HCT116 (cell line): ENCODE measurements at regions not wholly inside any gene's neighbourhood (a gene's known extent, or its start where the extent isn't known, plus 50 kb on each side); places are given as distances from the start of the nearest gene placed in this dataset.

ENCODE experiments used
- ATAC-seq: fragments of 200-7000 bp; cut with Tn5 transposase; 2 replicates; pipeline ENCODE4 v1.9.1; 2020; ENCODE audit warnings: mild to moderate bottlenecking, moderate library complexity
- BruUV-seq: library from RNA; stranded (reverse); fragments of 400-500 nt; replicated peaks from 2 replicates; lab custom pipeline; 2021; lab: Mats Ljungman, UMichigan
- CTCF ChIA-PET: fragments of 300-600 bp; sonication (Branson Sonifier 250); formaldehyde crosslinking; loops from one replicate; lab custom pipeline; 2021; ENCODE audit warnings: antibody characterized with exemption; lab: Charles Lee
- POLR2A ChIA-PET: fragments of 300-600, 350-600 bp; sonication (Branson Sonifier 250); formaldehyde crosslinking; loops from one replicate; lab custom pipeline; 2021; ENCODE audit warnings: antibody characterized with exemption; lab: Charles Lee
- RAD21 ChIA-PET, 2 experiments: fragments of 300-600 bp; sonication (Branson Sonifier 250); formaldehyde crosslinking; loops; one replicate each; lab custom pipeline; 2023; ENCODE audit warnings: low total read pairs in 2 of 2; ENCODE audit not compliant: uncharacterized antibody in 2 of 2, unreplicated experiment in 2 of 2, low non-redundant PET in 1 of 2; lab: Charles Lee
- DNase-seq: peaks from one replicate; pipeline ENCODE4 v3.0.0-alpha.2; 2010; ENCODE audit warnings: low read depth, low spot score
- H2AFZ ChIP-seq: fragments of 200-600 bp; shearing (Covaris generic), sonication (generic); 2 replicates; pipeline ENCODE4 v1.6.1; 2017; ENCODE audit warnings: low read depth, mixed run types, mixed read lengths, antibody characterized with exemption, low read length; ENCODE audit not compliant: poor library complexity, severe bottlenecking
- H3K27ac ChIP-seq: 2 replicates; pipeline ENCODE4 v1.5.1; 2012; ENCODE audit warnings: low read depth, low read length
- H3K27me3 ChIP-seq: fragments of 200-600 bp; sonication (generic); 2 replicates; pipeline ENCODE4 v1.6.1; 2016; ENCODE audit warnings: mixed run types, low read length, mixed read lengths; ENCODE audit not compliant: insufficient read depth
- H3K36me3 ChIP-seq, 2 experiments: fragments of 200-500 bp in 1 of 2; fragments of 200-600 bp in 1 of 2; sonication (Bioruptor generic) in 1 of 2; sonication (generic) in 1 of 2; 2 replicates each; pipeline versions ENCODE4 v1.5.1 to v1.6.1; 2014 to 2016; ENCODE audit warnings: low read length in 2 of 2, inconsistent platforms in 1 of 2, mixed read lengths in 1 of 2, mixed run types in 1 of 2; ENCODE audit not compliant: insufficient read depth in 2 of 2, control insufficient read depth in 1 of 2
- H3K4me1 ChIP-seq, 2 experiments: fragments of 200-600 bp in 1 of 2; sonication (generic) in 1 of 2; 2 replicates each; pipeline versions ENCODE4 v1.5.1 to v1.6.1; 2012 to 2017; ENCODE audit warnings: low read length in 2 of 2, inconsistent platforms in 1 of 2, mild to moderate bottlenecking in 1 of 2, mixed read lengths in 1 of 2, mixed run types in 1 of 2, moderate library complexity in 1 of 2; ENCODE audit not compliant: insufficient read depth in 2 of 2, control insufficient read depth in 1 of 2
- H3K4me2 ChIP-seq: fragments of 200-600 bp; sonication (generic); 2 replicates; pipeline ENCODE4 v1.6.1; 2017; ENCODE audit warnings: mixed run types, low read length, mixed read lengths
- H3K4me3 ChIP-seq, 2 experiments: fragments of 200-600 bp in 1 of 2; sonication (generic) in 1 of 2; replicated peaks in 1 of 2; 2 replicates each; pipeline ENCODE4 v1.5.1; 2011 to 2016; ENCODE audit warnings: low read length in 2 of 2, control low read depth in 1 of 2, low read depth in 1 of 2, mild to moderate bottlenecking in 1 of 2, mixed read lengths in 1 of 2, mixed run types in 1 of 2
- H3K79me2 ChIP-seq: fragments of 200-600 bp; sonication (generic); 2 replicates; pipeline ENCODE4 v1.6.1; 2017; ENCODE audit warnings: mild to moderate bottlenecking, mixed run types, low read length, moderate library complexity, mixed read lengths; ENCODE audit not compliant: insufficient read depth
- H3K9ac ChIP-seq: fragments of 200-600 bp; sonication (generic); 2 replicates; pipeline ENCODE4 v1.6.1; 2016; ENCODE audit warnings: low read length, mixed read lengths
- H3K9me2 ChIP-seq: fragments of 200-600 bp; sonication (generic), shearing (Covaris generic); 2 replicates; pipeline ENCODE4 v1.6.1; 2017; ENCODE audit warnings: mixed run types, mild to moderate bottlenecking, moderate library complexity; ENCODE audit not compliant: insufficient read depth
- H3K9me3 ChIP-seq, 2 experiments: fragments of 200-500 bp in 1 of 2; fragments of 200-600 bp in 1 of 2; sonication (Bioruptor generic) in 1 of 2; sonication (generic) in 1 of 2; 2 replicates each; pipeline ENCODE4 v1.6.1; 2014 to 2017; ENCODE audit warnings: low read length in 2 of 2, mixed read lengths in 2 of 2, inconsistent platforms in 1 of 2, low read depth in 1 of 2, mild to moderate bottlenecking in 1 of 2, mixed run types in 1 of 2, moderate library complexity in 1 of 2; ENCODE audit not compliant: control insufficient read depth in 1 of 2, insufficient read depth in 1 of 2
- H4K20me1 ChIP-seq: fragments of 200-600 bp; sonication (generic), shearing (Covaris generic); 2 replicates; pipeline ENCODE4 v1.6.1; 2017; ENCODE audit warnings: mixed run types, mild to moderate bottlenecking, moderate library complexity; ENCODE audit not compliant: insufficient read depth
- CBX3 ChIP-seq: IDR thresholded peaks from 2 replicates; pipeline ENCODE4 v1.6.1; 2012; ENCODE audit warnings: low read depth
- CEBPB ChIP-seq: IDR thresholded peaks from 2 replicates; pipeline ENCODE4 v1.6.1; 2012; ENCODE audit warnings: low read depth
- CTCF ChIP-seq, 3 experiments: fragments of 200-600 bp in 1 of 3; sonication (generic) in 1 of 3; IDR thresholded peaks in 2 of 3; conservative IDR thresholded peaks in 1 of 3; 2 replicates each; pipeline ENCODE4 v1.5.1; 2012 to 2017; ENCODE audit warnings: low read depth in 2 of 3, low read length in 2 of 3, antibody characterized with exemption in 1 of 3, borderline replicate concordance in 1 of 3, control low read depth in 1 of 3, mild to moderate bottlenecking in 1 of 3, mixed read lengths in 1 of 3, mixed run types in 1 of 3, moderate library complexity in 1 of 3; ENCODE audit not compliant: insufficient read depth in 1 of 3
- EGR1 ChIP-seq: IDR thresholded peaks from 2 replicates; pipeline ENCODE4 v1.6.1; 2012; ENCODE audit warnings: low read depth
- ELF1 ChIP-seq: IDR thresholded peaks from 2 replicates; pipeline ENCODE4 v1.6.1; 2012; ENCODE audit warnings: low read depth, borderline replicate concordance
- EZH2 ChIP-seq: fragments of 200-600 bp; sonication (generic); IDR thresholded peaks from 2 replicates; pipeline ENCODE4 v1.6.1; 2017; ENCODE audit warnings: antibody characterized with exemption, mixed run types
- FOSL1 ChIP-seq: IDR thresholded peaks from 2 replicates; pipeline ENCODE4 v1.6.1; 2012; ENCODE audit warnings: low read depth
- JUND ChIP-seq: IDR thresholded peaks from 2 replicates; pipeline ENCODE4 v1.6.1; 2012
- POLR2A ChIP-seq: IDR thresholded peaks from 2 replicates; pipeline ENCODE4 v1.7.0; 2011; ENCODE audit warnings: borderline replicate concordance; ENCODE audit not compliant: insufficient read depth, insufficient read length; ENCODE audit errors: extremely low read depth
- POLR2AphosphoS5 ChIP-seq: IDR thresholded peaks from 2 replicates; pipeline ENCODE4 v1.6.1; 2011; ENCODE audit warnings: mild to moderate bottlenecking, low read depth, low read length, moderate library complexity
- RAD21 ChIP-seq: IDR thresholded peaks from 2 replicates; pipeline ENCODE4 v1.6.1; 2012; ENCODE audit warnings: low read depth, mild to moderate bottlenecking
- REST ChIP-seq: IDR thresholded peaks from 2 replicates; pipeline ENCODE4 v1.6.1; 2012; ENCODE audit warnings: low read depth
- SIN3A ChIP-seq: IDR thresholded peaks from 2 replicates; pipeline ENCODE4 v1.6.1; 2012; ENCODE audit warnings: low read depth
- SP1 ChIP-seq: IDR thresholded peaks from 2 replicates; pipeline ENCODE4 v1.6.1; 2012; ENCODE audit warnings: low read depth
- SRF ChIP-seq: IDR thresholded peaks from 2 replicates; pipeline ENCODE4 v1.6.1; 2012; ENCODE audit warnings: low read depth
- YY1 ChIP-seq: IDR thresholded peaks from 2 replicates; pipeline ENCODE4 v1.6.1; 2011; ENCODE audit warnings: low read length, low read depth, moderate library complexity, mild to moderate bottlenecking; ENCODE audit not compliant: insufficient replicate concordance; ENCODE audit errors: extremely low read depth
- ZBTB33 ChIP-seq: IDR thresholded peaks from 2 replicates; pipeline ENCODE4 v1.6.1; 2011; ENCODE audit warnings: mild to moderate bottlenecking, low read length, moderate library complexity; ENCODE audit not compliant: insufficient replicate concordance; ENCODE audit errors: extremely low read depth
- ZNF274 ChIP-seq: fragments of 200-500 bp; sonication (Bioruptor generic); IDR thresholded peaks from 2 replicates; pipeline ENCODE4 v1.6.1; 2014; ENCODE audit warnings: mild to moderate bottlenecking, low read depth, low read length, inconsistent platforms
- intact Hi-C: fragments of 100-400 bp; cut with micrococcal nuclease; formaldehyde crosslinking; loops from 2 replicates; pipeline ENCODE4 v1.10.0; 2022
- TF ChIP-seq, protein P1 (sequence below): IDR thresholded peaks from 2 replicates; pipeline ENCODE4 v1.6.1; 2012
- TF ChIP-seq, protein P2 (sequence below): IDR thresholded peaks from 2 replicates; pipeline ENCODE4 v1.6.1; 2012

DNA sequence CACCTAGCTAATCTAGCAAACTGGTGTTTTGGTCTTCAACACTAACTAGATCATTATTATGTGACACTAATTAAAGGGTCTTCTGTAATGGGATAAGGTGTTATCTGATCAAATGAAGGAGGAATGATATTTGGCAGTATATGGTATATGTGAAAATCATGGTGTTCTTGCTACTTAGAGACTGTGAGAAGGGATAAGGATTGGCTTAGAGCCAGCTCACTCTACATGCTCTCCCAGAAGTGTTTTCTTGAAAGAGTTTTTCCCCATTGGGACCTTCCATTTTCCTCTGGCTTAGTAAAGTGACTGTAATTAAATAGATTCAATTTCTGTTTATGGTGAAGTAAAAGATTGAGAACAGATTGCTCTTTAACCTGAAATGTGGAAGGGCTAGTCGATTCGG is 71.2 kb upstream of the RGL1 start:
- no peak overlapping the region for H2AFZ ChIP-seq
- H3K9ac ChIP-seq: no peak overlapping the region
- no peaks in the 10 kb centered on the region for H3K36me3 ChIP-seq
- no peaks in the 10 kb centered on the region for H3K9me2 ChIP-seq
- TF ChIP-seq YY1 (no peak), SIN3A (no peak), CEBPB (no peak), CTCF (IDR thresholded peaks at IDR 0.05 in 2 of 3, conservative IDR thresholded peaks at IDR 0.05 in 1 of 3; ENCODE audit: borderline replicate concordance in 1 of 3, insufficient read depth in 1 of 3, low read depth in 2 of 3, low read length in 2 of 3) (no peak), ZBTB33 (no peak), ZNF274 (no peak), POLR2A (no peak), SP1 (no peak), POLR2AphosphoS5 (no peak), JUND (no peak), ELF1 (no peak), EZH2 (no peak), FOSL1 (no peak), CBX3 (no peak), SRF (no peak), EGR1 (no peak), RAD21 (no peak), REST (no peak)
- TF ChIP-seq, protein P1, sequence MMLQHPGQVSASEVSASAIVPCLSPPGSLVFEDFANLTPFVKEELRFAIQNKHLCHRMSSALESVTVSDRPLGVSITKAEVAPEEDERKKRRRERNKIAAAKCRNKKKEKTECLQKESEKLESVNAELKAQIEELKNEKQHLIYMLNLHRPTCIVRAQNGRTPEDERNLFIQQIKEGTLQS: no peak
- TF ChIP-seq, protein P2, sequence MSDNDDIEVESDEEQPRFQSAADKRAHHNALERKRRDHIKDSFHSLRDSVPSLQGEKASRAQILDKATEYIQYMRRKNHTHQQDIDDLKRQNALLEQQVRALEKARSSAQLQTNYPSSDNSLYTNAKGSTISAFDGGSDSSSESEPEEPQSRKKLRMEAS: no peak
- TF ChIP-seq, all 23 proteins: peak for 0
- no peaks in the 10 kb centered on the region for H3K4me1 ChIP-seq
- H3K9me3 ChIP-seq: no peaks in the 10 kb centered on the region
- no peak overlapping the region for H3K4me2 ChIP-seq
- ChIA-PET CTCF (no interaction called here), POLR2A (no interaction called here), RAD21 (no interaction called here)
- no peaks in the 10 kb centered on the region for H4K20me1 ChIP-seq
- BruUV-seq: no TSS peak
- H3K79me2 ChIP-seq: no peaks in the 10 kb centered on the region
- H3K27ac ChIP-seq: no peak overlapping the region
- DNase-seq (no peak), ATAC-seq (no peak)
- H3K27me3 ChIP-seq: no peaks in the 10 kb centered on the region
- no peak overlapping the region for H3K4me3 ChIP-seq
- intact Hi-C loops: no loop called here
